ENCODE measurements at regions not wholly inside any gene's neighbourhood (a gene's known extent, or its start where the extent isn't known, plus 50 kb on each side); places are given as distances from the start of the nearest gene placed in this dataset.

- Histone ChIP-seq H3K9me3 (no peaks in the 10 kb centered on the region), H3K36me3 (no peaks in the 10 kb centered on the region), H3K4me1 (no peaks in the 10 kb centered on the region), H3K27ac (no peak overlapping the region), H3K27me3 (no peaks in the 10 kb centered on the region), H3K4me3 (no peak overlapping the region)
- no peak for ATAC-seq
- 78 to 85% methylated on average over 4 of the region's 4 CpGs for WGBS, 2 donors (ENCODE audit: low coverage in 1 of 2)
- TF ChIP-seq CTCF (IDR thresholded peaks at IDR 0.05) = no peak
Measured at GRCh38 chr12:89840162-89840922, 131.7 kb upstream of the ATP2B1 start.

GRCh38 chr12:89839444-89839843 lies 130.8 kb upstream of the ATP2B1 start:
- Histone ChIP-seq H3K36me3 (no peaks in the 10 kb centered on the region), H3K27me3 (no peaks in the 10 kb centered on the region), H3K4me1 (no peaks in the 10 kb centered on the region), H3K27ac (no peak overlapping the region), H3K4me3 (no peak overlapping the region), H3K9me3 (no peaks in the 10 kb centered on the region)
- WGBS, 2 donors (ENCODE audit: low coverage in 1 of 2) = 91 to 93% methylated on average over 2 of the region's 2 CpGs
- no peak for ATAC-seq
- TF ChIP-seq POLR2A (IDR thresholded peaks at IDR 0.05) (no peak), POLR2AphosphoS5 (IDR thresholded peaks at IDR 0.05) (no peak), EP300 (IDR thresholded peaks at IDR 0.05) (no peak), CTCF (IDR thresholded peaks at IDR 0.05) (no peak)

- no peak overlapping the region for H3K27ac ChIP-seq
- WGBS, 2 donors (ENCODE audit: low coverage in 1 of 2) = 29 to 92% methylated on average over 1 of the region's 1 CpG
- H3K9me3 ChIP-seq = no peaks in the 10 kb centered on the region
- ATAC-seq = no peak
- TF ChIP-seq POLR2A (IDR thresholded peaks at IDR 0.05) (no peak), EP300 (IDR thresholded peaks at IDR 0.05) (no peak), CTCF (IDR thresholded peaks at IDR 0.05) (no peak), POLR2AphosphoS5 (IDR thresholded peaks at IDR 0.05) (no peak)
- no peak overlapping the region for H3K4me3 ChIP-seq
- no peaks in the 10 kb centered on the region for H3K36me3 ChIP-seq
- H3K27me3 ChIP-seq = no peaks in the 10 kb centered on the region
- no peaks in the 10 kb centered on the region for H3K4me1 ChIP-seq
Measured at GRCh38 chr12:89838833-89839232, 130.2 kb upstream of the ATP2B1 start.

- no peak overlapping the region for H3K4me3 ChIP-seq
- no peaks in the 10 kb centered on the region for H3K9me3 ChIP-seq
- 58 to 100% methylated on average over 1 of the region's 1 CpG for WGBS, 2 donors (ENCODE audit: low coverage in 1 of 2)
- H3K4me1 ChIP-seq = no peaks in the 10 kb centered on the region
- TF ChIP-seq CTCF (IDR thresholded peaks at IDR 0.05) = no peak
- TF ChIP-seq POLR2A (IDR thresholded peaks at IDR 0.05) = no peak
- TF ChIP-seq POLR2AphosphoS5 (IDR thresholded peaks at IDR 0.05) = no peak
- TF ChIP-seq EP300 (IDR thresholded peaks at IDR 0.05) = no peak
- H3K36me3 ChIP-seq = no peaks in the 10 kb centered on the region
- no peak for ATAC-seq
- H3K27ac ChIP-seq = no peak overlapping the region
- H3K27me3 ChIP-seq = no peaks in the 10 kb centered on the region
Measured at GRCh38 chr12:89836026-89836425, 127.4 kb upstream of the ATP2B1 start.

GRCh38 chr12:89834676-89835075 lies 126.0 kb upstream of the ATP2B1 start:
- WGBS, 2 donors (ENCODE audit: low coverage in 1 of 2) = 100% methylated on average over 1 of the region's 1 CpG

More at GRCh38 chr12:89834676-89835075, 126.0 kb upstream of the ATP2B1 start:
- Histone ChIP-seq H3K9me3 (no peaks in the 10 kb centered on the region), H3K4me3 (no peak overlapping the region), H3K27ac (no peak overlapping the region), H3K27me3 (no peaks in the 10 kb centered on the region), H3K36me3 (no peaks in the 10 kb centered on the region), H3K4me1 (no peaks in the 10 kb centered on the region)
- TF ChIP-seq POLR2A (IDR thresholded peaks at IDR 0.05) (no peak), POLR2AphosphoS5 (IDR thresholded peaks at IDR 0.05) (no peak), CTCF (IDR thresholded peaks at IDR 0.05) (no peak), EP300 (IDR thresholded peaks at IDR 0.05) (no peak)
- no peak for ATAC-seq

Data from gastroesophageal sphincter (tissue), 4 donors.